Endodermal cell (in vitro differentiated cells): ENCODE measurements at regions not wholly inside any gene's neighbourhood (a gene's known extent, or its start where the extent isn't known, plus 50 kb on each side); places are given as distances from the start of the nearest gene placed in this dataset.

Experiments
- DNase-seq: peaks from one replicate; pipeline ENCODE4 v3.0.0-alpha.2; 2017
- H3K27ac ChIP-seq: 2 replicates; pipeline ENCODE4 v1.5.1; 2013; ENCODE audit warnings: mild to moderate bottlenecking, low read depth, low read length, moderate library complexity
- H3K27me3 ChIP-seq: 2 replicates; pipeline ENCODE4 v1.6.1; 2013; ENCODE audit warnings: mild to moderate bottlenecking, low read length, moderate library complexity; ENCODE audit not compliant: insufficient read depth, control insufficient read depth, poor library complexity, severe bottlenecking
- H3K36me3 ChIP-seq: 2 replicates; pipeline ENCODE4 v1.7.0; 2013; ENCODE audit warnings: mild to moderate bottlenecking, low read length, moderate library complexity; ENCODE audit not compliant: control insufficient read depth, insufficient read depth
- H3K4me1 ChIP-seq: one replicate; pipeline ENCODE4 v1.7.0; 2013; ENCODE audit warnings: low read length; ENCODE audit not compliant: control insufficient read depth, insufficient read depth
- H3K4me3 ChIP-seq: 2 replicates; pipeline ENCODE4 v1.5.1; 2013; ENCODE audit warnings: mild to moderate bottlenecking, low read length, moderate library complexity
- H3K9ac ChIP-seq: 2 replicates; pipeline ENCODE4 v1.6.1; 2013; ENCODE audit warnings: mild to moderate bottlenecking, low read length, moderate library complexity; ENCODE audit not compliant: poor library complexity, severe bottlenecking; ENCODE audit errors: extremely low read depth
- H3K9me3 ChIP-seq: 2 replicates; pipeline ENCODE4 v1.6.1; 2013; ENCODE audit warnings: mild to moderate bottlenecking, low read length, moderate library complexity; ENCODE audit not compliant: control insufficient read depth
- H3K27ac Mint-ChIP-seq: 2 replicates; pipeline ENCODE4 v1.8.0; 2020; ENCODE audit warnings: mixed read lengths
- H3K27me3 Mint-ChIP-seq: 2 replicates; pipeline ENCODE4 v1.8.0; 2021; ENCODE audit warnings: mild to moderate bottlenecking, mixed read lengths; ENCODE audit not compliant: insufficient read depth
- H3K36me3 Mint-ChIP-seq: 2 replicates; pipeline ENCODE4 v1.8.0; 2020; ENCODE audit warnings: low read depth, mixed read lengths
- H3K4me1 Mint-ChIP-seq: 2 replicates; pipeline ENCODE4 v1.8.0; 2020; ENCODE audit warnings: mixed read lengths
- H3K4me3 Mint-ChIP-seq: 2 replicates; pipeline ENCODE4 v1.8.0; 2020; ENCODE audit warnings: mild to moderate bottlenecking, moderate library complexity, mixed read lengths
- H3K9me3 Mint-ChIP-seq: 2 replicates; pipeline ENCODE4 v1.8.0; 2020; ENCODE audit warnings: mild to moderate bottlenecking, mixed read lengths
- WGBS, 2 experiments: methylation state at CpG; one replicate each; pipeline versions ENCODE4 v1.1.5 to v1.1.7; 2013; ENCODE audit warnings: missing lambda C conversion rate in 2 of 2, mixed read lengths in 1 of 2; ENCODE audit not compliant: insufficient coverage in 1 of 2, insufficient read length in 1 of 2; 5-methylcytosine and 5-hydroxymethylcytosine counted together
- TF ChIP-seq, protein P1 (sequence below): fragments of 200-600 bp; sonication (generic); conservative IDR thresholded peaks from 2 replicates; pipeline ENCODE4 v1.5.0; 2021; ENCODE audit warnings: antibody characterized with exemption, mild to moderate bottlenecking

DNA sequence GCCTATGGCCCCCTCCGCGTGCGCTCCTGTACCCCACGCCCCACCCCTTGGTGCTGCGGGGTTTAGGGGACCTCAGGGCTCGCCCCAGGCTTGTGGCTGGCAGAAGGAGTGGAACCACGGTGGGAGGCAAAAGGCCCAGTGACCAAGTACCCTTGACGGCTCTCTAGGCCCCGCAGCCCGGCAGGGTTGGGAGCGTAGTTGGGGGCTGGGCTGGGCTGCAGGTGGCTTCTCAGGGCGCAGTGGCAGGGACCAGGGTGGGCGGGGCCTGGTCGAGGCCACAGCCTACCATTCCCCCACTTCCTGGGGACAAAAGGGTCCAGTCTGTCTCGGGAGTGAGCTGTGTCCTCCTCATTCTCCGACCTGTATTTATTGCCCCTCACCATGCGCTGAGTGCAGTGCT is 124.9 kb downstream of the RBFOX3 start:
- no peaks in the 10 kb centered on the region for H3K9me3 Mint-ChIP-seq
- no peak overlapping the region for H3K27ac Mint-ChIP-seq
- H3K4me1 ChIP-seq: no peaks in the 10 kb centered on the region
- H3K9ac ChIP-seq: no peak overlapping the region
- no peak overlapping the region for H3K27ac ChIP-seq
- no peaks in the 10 kb centered on the region for H3K27me3 ChIP-seq
- H3K4me1 Mint-ChIP-seq: peaks cover 15% of the 10 kb centered on the region
- H3K36me3 ChIP-seq: no peaks in the 10 kb centered on the region
- H3K4me3 ChIP-seq: no peak overlapping the region
- H3K9me3 ChIP-seq: no peaks in the 10 kb centered on the region
- H3K36me3 Mint-ChIP-seq: no peaks in the 10 kb centered on the region
- WGBS, 2 experiments: 82% methylated on average over 3 to 17 of the region's 17 CpGs
- no peak overlapping the region for H3K4me3 Mint-ChIP-seq
- TF ChIP-seq, protein P1, sequence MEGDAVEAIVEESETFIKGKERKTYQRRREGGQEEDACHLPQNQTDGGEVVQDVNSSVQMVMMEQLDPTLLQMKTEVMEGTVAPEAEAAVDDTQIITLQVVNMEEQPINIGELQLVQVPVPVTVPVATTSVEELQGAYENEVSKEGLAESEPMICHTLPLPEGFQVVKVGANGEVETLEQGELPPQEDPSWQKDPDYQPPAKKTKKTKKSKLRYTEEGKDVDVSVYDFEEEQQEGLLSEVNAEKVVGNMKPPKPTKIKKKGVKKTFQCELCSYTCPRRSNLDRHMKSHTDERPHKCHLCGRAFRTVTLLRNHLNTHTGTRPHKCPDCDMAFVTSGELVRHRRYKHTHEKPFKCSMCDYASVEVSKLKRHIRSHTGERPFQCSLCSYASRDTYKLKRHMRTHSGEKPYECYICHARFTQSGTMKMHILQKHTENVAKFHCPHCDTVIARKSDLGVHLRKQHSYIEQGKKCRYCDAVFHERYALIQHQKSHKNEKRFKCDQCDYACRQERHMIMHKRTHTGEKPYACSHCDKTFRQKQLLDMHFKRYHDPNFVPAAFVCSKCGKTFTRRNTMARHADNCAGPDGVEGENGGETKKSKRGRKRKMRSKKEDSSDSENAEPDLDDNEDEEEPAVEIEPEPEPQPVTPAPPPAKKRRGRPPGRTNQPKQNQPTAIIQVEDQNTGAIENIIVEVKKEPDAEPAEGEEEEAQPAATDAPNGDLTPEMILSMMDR: no peak
- DNase-seq: no peak
- H3K27me3 Mint-ChIP-seq: no peaks in the 10 kb centered on the region

DNA sequence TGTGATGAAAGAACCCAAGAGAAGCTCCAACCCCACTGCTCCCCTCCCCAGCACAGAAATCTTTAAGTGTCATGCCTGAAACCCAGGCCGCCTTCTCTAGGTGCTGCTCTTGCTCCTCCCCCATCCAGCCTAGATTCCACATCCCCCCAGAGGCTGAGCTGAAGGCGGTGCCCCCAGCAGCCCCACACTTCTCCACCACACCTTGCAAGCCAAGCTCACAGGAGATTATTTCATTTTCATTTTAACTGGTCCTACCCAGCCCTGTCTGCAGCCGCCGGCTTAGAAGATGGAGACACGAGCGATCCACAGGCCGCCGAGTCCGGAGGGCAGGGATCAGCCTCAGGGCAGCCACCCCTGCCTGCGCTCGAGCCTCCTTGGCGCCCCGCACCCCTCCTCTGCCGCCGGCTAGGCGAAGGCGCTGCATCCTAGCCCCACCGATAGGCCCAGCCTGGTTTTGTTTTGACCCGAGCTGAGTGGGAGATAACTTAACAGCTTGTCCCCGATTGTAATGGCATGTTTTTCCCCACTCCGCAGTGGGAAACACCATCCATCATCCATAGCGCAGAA is 125.3 kb downstream of the RBFOX3 start:
- Mint-ChIP-seq H3K4me3 (no peak overlapping the region), H3K27me3 (peaks cover 1% of the 10 kb centered on the region), H3K4me1 (peaks cover 15% of the 10 kb centered on the region), H3K36me3 (no peaks in the 10 kb centered on the region), H3K27ac (no peak overlapping the region), H3K9me3 (no peaks in the 10 kb centered on the region)
- Histone ChIP-seq H3K36me3 (no peaks in the 10 kb centered on the region), H3K4me1 (no peaks in the 10 kb centered on the region), H3K27ac (no peak overlapping the region), H3K9ac (no peak overlapping the region), H3K27me3 (no peaks in the 10 kb centered on the region), H3K4me3 (no peak overlapping the region), H3K9me3 (no peaks in the 10 kb centered on the region)
- DNase-seq: no peak
- TF ChIP-seq, protein P1: no peak
- WGBS, 2 experiments: 85 to 87% methylated on average over 12 to 22 of the region's 22 CpGs

GRCh38 chr17:79484600-79485418 is 126.0 kb downstream of the RBFOX3 start:
- Mint-ChIP-seq H3K27ac (no peak overlapping the region), H3K4me3 (no peak overlapping the region), H3K4me1 (peaks cover 15% of the 10 kb centered on the region), H3K27me3 (peaks cover 1% of the 10 kb centered on the region), H3K36me3 (no peaks in the 10 kb centered on the region), H3K9me3 (no peaks in the 10 kb centered on the region)
- TF ChIP-seq, protein P1: no peak
- H3K9me3 ChIP-seq: no peaks in the 10 kb centered on the region
- H3K9ac ChIP-seq: no peak overlapping the region
- no peaks in the 10 kb centered on the region for H3K4me1 ChIP-seq
- no peaks in the 10 kb centered on the region for H3K36me3 ChIP-seq
- WGBS, 2 experiments: 83 to 100% methylated on average over 3 to 11 of the region's 11 CpGs
- no peak for DNase-seq
- H3K27ac ChIP-seq: no peak overlapping the region
- H3K27me3 ChIP-seq: no peaks in the 10 kb centered on the region
- no peak overlapping the region for H3K4me3 ChIP-seq
